Lung (tissue), 11 donors: ENCODE measurements at regions not wholly inside any gene's neighbourhood (a gene's known extent, or its start where the extent isn't known, plus 50 kb on each side); places are given as distances from the start of the nearest gene placed in this dataset.
A peak's percentile ranks its signal among the peaks of the same experiment; 100 is the strongest.
"Not testable (repeated sequence)": the region's sequence is repeated elsewhere in the genome, so short reads cannot be mapped to it uniquely, and the experiment has no call there.

ENCODE experiments used
- ATAC-seq: fragments of 200-7000 bp; cut with Tn5 transposase; one replicate; pipeline ENCODE4 v1.9.1; 2020; ENCODE audit warnings: moderate number of reproducible peaks; ENCODE audit not compliant: insufficient read depth, low FRiP score
- DNase-seq, 3 donors: peaks; one replicate each; pipeline ENCODE4 v3.0.0-alpha.2; 2013 to 2017
- H3K27ac ChIP-seq, 2 donors: one replicate each; pipeline ENCODE4 v1.5.1; 2013; ENCODE audit warnings: mild to moderate bottlenecking in 2 of 2, moderate library complexity in 2 of 2, control low read depth in 1 of 2, inconsistent platforms in 1 of 2, low read depth in 1 of 2, low read length in 1 of 2
- H3K27me3 ChIP-seq, 3 donors: one replicate each; pipeline ENCODE4 v1.5.1; 2013; ENCODE audit warnings: low read length in 2 of 3; ENCODE audit not compliant: control insufficient read depth in 3 of 3, insufficient read depth in 3 of 3
- H3K36me3 ChIP-seq, 4 donors: one replicate each; pipeline ENCODE4 v1.5.1; 2013; ENCODE audit warnings: low read length in 4 of 4, mild to moderate bottlenecking in 1 of 4, moderate library complexity in 1 of 4; ENCODE audit not compliant: control insufficient read depth in 4 of 4, insufficient read depth in 4 of 4
- H3K4me1 ChIP-seq, 5 donors: one replicate each; pipeline ENCODE4 v1.5.1; 2013; ENCODE audit warnings: low read length in 5 of 5, mild to moderate bottlenecking in 2 of 5, moderate library complexity in 1 of 5; ENCODE audit not compliant: control insufficient read depth in 5 of 5, insufficient read depth in 5 of 5
- H3K4me3 ChIP-seq: one replicate; pipeline ENCODE4 v1.5.1; 2013; ENCODE audit warnings: mild to moderate bottlenecking, control low read depth, moderate library complexity
- H3K9ac ChIP-seq, 2 donors: one replicate each; pipeline ENCODE4 v1.5.1; 2013; ENCODE audit warnings: low read length in 2 of 2, control low read depth in 1 of 2; ENCODE audit not compliant: insufficient read depth in 1 of 2
- H3K9me3 ChIP-seq, 4 donors: one replicate each; pipeline ENCODE4 v1.5.1; 2013; ENCODE audit warnings: low read length in 3 of 4, mild to moderate bottlenecking in 1 of 4, moderate library complexity in 1 of 4; ENCODE audit not compliant: control insufficient read depth in 4 of 4, insufficient read depth in 3 of 4
- WGBS, 2 donors: extraction: QIAGEN DNeasy Blood & Tissue Kit; methylation state at CpG; one replicate each; pipeline ENCODE4 v1.1.7; 2013; 5-methylcytosine and 5-hydroxymethylcytosine counted together
- TF ChIP-seq, protein P1 (sequence below): IDR thresholded peaks from 2 replicates; pipeline ENCODE4 v1.5.1; 2012; ENCODE audit warnings: mild to moderate bottlenecking; ENCODE audit errors: control extremely low read depth, extremely low read depth
- donor health status: control.
- donor health status: control.
- donor health status: Bipolar disorder and iron deficiency.
- donor health status: healthy.
- donor health status: DM: yes; HTN: yes; CAD: no.

DNA sequence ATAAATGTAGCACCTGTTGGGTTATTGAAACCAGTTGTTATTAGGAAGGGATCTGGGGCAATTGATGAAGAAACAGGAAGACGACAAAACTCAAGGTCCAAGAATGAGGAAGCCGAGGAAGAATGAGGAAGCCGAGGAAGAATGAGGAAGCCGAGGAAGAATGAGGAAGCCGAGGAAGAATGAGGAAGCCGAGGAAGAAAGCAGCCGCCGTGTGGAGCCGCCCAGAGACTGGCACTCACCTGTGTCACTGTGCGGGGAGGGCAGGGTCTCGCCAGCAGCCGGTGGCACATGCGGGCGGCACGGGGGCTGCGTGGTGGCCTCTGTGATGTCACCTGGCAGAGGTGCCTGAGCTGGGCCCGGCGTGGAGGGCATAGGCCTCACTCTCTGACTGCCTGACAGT lies 71.1 kb upstream of the CFAP46 start:
- DNase-seq (no peak), ATAC-seq (no peak)
- Histone ChIP-seq H3K4me1 (peaks cover 0 to 13% (median 0%) of the 10 kb centered on the region in 5 donors), H3K9ac (no peak overlapping the region), H3K36me3 (no peaks in the 10 kb centered on the region), H3K27me3 (no peaks in the 10 kb centered on the region), H3K27ac (peak overlapping the region in 1 of 2 donors; percentile 51), H3K4me3 (no peak overlapping the region), H3K9me3 (peaks cover 0 to 3% (median 0%) of the 10 kb centered on the region in 4 donors)
- TF ChIP-seq, protein P1, sequence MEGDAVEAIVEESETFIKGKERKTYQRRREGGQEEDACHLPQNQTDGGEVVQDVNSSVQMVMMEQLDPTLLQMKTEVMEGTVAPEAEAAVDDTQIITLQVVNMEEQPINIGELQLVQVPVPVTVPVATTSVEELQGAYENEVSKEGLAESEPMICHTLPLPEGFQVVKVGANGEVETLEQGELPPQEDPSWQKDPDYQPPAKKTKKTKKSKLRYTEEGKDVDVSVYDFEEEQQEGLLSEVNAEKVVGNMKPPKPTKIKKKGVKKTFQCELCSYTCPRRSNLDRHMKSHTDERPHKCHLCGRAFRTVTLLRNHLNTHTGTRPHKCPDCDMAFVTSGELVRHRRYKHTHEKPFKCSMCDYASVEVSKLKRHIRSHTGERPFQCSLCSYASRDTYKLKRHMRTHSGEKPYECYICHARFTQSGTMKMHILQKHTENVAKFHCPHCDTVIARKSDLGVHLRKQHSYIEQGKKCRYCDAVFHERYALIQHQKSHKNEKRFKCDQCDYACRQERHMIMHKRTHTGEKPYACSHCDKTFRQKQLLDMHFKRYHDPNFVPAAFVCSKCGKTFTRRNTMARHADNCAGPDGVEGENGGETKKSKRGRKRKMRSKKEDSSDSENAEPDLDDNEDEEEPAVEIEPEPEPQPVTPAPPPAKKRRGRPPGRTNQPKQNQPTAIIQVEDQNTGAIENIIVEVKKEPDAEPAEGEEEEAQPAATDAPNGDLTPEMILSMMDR, result no peak
- WGBS, 2 donors, result 12 to 45% methylated on average over 18 of the region's 18 CpGs

DNA sequence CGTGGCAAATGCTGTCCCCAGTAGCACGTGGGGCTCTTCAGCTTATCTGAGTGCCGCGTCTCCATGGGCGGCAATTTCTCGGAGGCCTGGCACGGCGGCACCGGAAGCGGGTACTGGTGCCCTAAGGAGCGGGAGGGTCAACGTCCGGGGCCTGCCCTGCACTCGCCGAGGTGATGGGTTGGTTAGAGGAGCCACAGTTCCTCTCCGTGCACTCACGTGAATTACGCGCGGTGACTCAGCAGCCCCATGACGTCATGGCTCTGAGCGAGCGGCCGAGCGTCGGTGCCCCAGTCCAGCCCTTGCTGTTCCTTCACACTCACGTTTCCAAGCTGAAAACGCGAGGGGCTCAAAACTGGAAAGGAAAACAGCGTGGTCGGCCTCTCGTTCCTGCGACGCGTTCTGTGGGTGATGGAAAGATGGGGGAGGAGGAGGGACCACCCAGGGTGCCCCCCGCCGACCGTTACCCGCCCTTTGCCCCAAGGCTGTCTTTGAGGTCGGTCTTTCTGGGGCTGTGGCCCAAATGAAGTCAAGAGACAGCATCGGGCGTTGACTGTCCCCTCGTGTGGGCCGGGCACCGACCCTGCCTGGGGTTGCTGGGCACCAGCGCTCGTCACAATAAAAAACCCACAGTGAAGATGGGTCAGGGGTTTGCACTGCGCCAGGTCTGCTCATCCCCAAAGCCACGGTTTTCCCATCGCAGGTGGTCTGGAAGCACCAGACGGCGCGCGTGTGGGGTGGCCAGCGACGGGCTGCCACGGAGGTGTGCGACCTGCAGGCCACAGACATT lies 70.4 kb upstream of the CFAP46 start:
- TF ChIP-seq, protein P1, result no peak
- H3K4me1 ChIP-seq, result peaks cover 0 to 14% (median 0%) of the 10 kb centered on the region in 5 donors
- no peaks in the 10 kb centered on the region for H3K27me3 ChIP-seq
- H3K9ac ChIP-seq, result no peak overlapping the region
- H3K27ac ChIP-seq, result peak overlapping the region in 1 of 2 donors; percentile 11
- no peaks in the 10 kb centered on the region for H3K36me3 ChIP-seq
- 75 to 86% methylated on average over 57 to 58 of the region's 58 CpGs for WGBS, 2 donors
- peaks cover 0 to 3% (median 0%) of the 10 kb centered on the region in 4 donors for H3K9me3 ChIP-seq
- H3K4me3 ChIP-seq, result no peak overlapping the region
- DNase-seq, result no peak
- ATAC-seq, result no peak

DNA sequence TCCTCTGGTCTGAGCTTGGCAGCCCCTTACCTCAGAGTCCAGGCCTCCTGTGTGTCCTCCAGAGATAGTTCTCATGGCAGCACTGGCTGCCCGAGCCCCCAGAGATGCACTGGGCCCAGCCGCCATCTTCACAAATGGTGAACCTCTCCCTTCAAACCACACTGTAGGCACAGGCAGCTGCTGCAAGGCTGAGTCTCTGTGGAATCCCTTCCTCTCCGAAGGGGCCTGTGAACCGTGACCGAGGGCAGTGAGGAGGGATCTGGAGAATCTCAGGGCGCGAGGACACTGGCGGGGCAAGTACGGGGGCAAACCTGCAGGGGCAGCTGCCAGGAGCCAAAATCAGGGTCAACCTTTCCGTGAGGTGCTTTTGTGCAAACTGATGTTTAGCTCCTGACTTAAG lies 69.5 kb upstream of the CFAP46 start:
- no peaks in the 10 kb centered on the region for H3K36me3 ChIP-seq

DNA sequence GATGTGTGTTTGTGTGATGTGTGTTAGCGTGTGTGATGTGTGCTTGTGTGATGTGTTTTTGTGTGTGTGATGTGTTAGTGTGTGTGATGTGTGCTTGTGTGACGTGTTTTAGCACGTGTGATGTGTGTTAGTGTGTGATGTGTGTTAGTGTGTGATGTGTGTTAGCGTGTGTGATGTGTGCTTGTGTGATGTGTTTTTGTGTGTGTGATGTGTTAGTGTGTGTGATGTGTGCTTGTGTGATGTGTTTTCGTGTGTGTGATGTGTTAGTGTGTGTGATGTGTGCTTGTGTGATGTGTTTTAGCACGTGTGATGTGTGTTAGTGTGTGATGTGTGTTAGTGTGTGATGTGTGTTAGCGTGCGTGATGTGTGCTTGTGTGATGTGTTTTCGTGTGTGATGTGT lies 69.0 kb upstream of the CFAP46 start:
- not testable (repeated sequence) for H3K9ac ChIP-seq, H3K4me3 ChIP-seq, H3K36me3 ChIP-seq, H3K9me3 ChIP-seq, ATAC-seq, H3K27me3 ChIP-seq, DNase-seq
- WGBS, 2 donors, result 77 to 88% methylated on average over 9 of the region's 9 CpGs
- H3K27ac ChIP-seq, result peak overlapping the region in 1 of 2 donors; percentile 16
- peaks cover 0 to 14% (median 0%) of the 10 kb centered on the region in 5 donors for H3K4me1 ChIP-seq

More for the DNA sequence above, 69.5 kb upstream of the CFAP46 start:
- Histone ChIP-seq H3K27me3 (no peaks in the 10 kb centered on the region), H3K9ac (no peak overlapping the region), H3K4me3 (no peak overlapping the region), H3K27ac (peak overlapping the region in 1 of 2 donors; percentile 16), H3K9me3 (peaks cover 0 to 3% (median 0%) of the 10 kb centered on the region in 4 donors), H3K4me1 (peaks cover 0 to 14% (median 0%) of the 10 kb centered on the region in 5 donors)
- TF ChIP-seq, protein P1, result no peak
- WGBS, 2 donors, result 90 to 97% methylated on average over 10 of the region's 10 CpGs
- no peak for DNase-seq
- ATAC-seq, result no peak

DNA sequence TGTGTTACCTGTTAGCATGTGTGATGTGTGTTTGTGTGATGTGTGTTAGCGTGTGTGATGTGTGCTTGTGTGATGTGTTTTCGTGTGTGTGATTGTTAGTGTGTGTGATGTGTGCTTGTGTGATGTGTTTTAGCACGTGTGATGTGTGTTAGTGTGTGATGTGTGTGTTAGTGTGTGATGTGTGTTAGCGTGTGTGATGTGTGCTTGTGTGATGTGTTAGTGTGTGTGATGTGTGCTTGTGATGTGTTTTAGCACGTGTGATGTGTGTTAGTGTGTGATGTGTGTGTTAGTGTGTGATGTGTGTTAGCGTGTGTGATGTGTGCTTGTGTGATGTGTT lies 68.4 kb upstream of the CFAP46 start:
- DNase-seq, H3K27me3 ChIP-seq, H3K9me3 ChIP-seq, H3K4me3 ChIP-seq, H3K9ac ChIP-seq, H3K36me3 ChIP-seq, ATAC-seq: not testable (repeated sequence)
- 93% methylated on average over 6 of the region's 6 CpGs for WGBS, 2 donors
- peak overlapping the region in 1 of 2 donors; percentile 84 for H3K27ac ChIP-seq
- peaks cover 0 to 14% (median 0%) of the 10 kb centered on the region in 5 donors for H3K4me1 ChIP-seq
